HL-60/S4 (cell line): ENCODE measurements at regions not wholly inside any gene's neighbourhood (a gene's known extent, or its start where the extent isn't known, plus 50 kb on each side); places are given as distances from the start of the nearest gene placed in this dataset.

Experiments used
- in situ Hi-C: fragments of 300-500 bp; cut with MboI; formaldehyde crosslinking; loops from 2 replicates; pipeline ENCODE4 v1.14.3; 2022; ENCODE audit warnings: low sequenced_read_pairs

GRCh38 chr3:56876916-56877315 lies 75.2 kb upstream of the ARHGEF3 start:
- in situ Hi-C loops: no loop called here

- in situ Hi-C loops: no loop called here
Observed at GRCh38 chr3:56874269-56874668, 72.5 kb upstream of the ARHGEF3 start.

GRCh38 chr3:56870436-56870835 lies 68.7 kb upstream of the ARHGEF3 start:
- in situ Hi-C loops: no loop called here

GRCh38 chr3:56869157-56869889 lies 67.6 kb upstream of the ARHGEF3 start:
- in situ Hi-C loops: no loop called here

GRCh38 chr3:56868706-56869105 lies 67.0 kb upstream of the ARHGEF3 start:
- in situ Hi-C loops: no loop called here

GRCh38 chr3:56867671-56868070 lies 65.9 kb upstream of the ARHGEF3 start:
- in situ Hi-C loops: no loop called here

- in situ Hi-C loops: no loop called here
Observed at GRCh38 chr3:56864918-56865524, 63.3 kb upstream of the ARHGEF3 start.

GRCh38 chr3:56864090-56864489 lies 62.3 kb upstream of the ARHGEF3 start:
- in situ Hi-C loops: no loop called here

- in situ Hi-C loops: no loop called here
Observed at GRCh38 chr3:56862352-56863062, 60.8 kb upstream of the ARHGEF3 start.

GRCh38 chr3:56861511-56861910 lies 59.8 kb upstream of the ARHGEF3 start:
- in situ Hi-C loops: no loop called here

- in situ Hi-C loops: no loop called here
Observed at GRCh38 chr3:56860939-56861338, 59.2 kb upstream of the ARHGEF3 start.

GRCh38 chr3:56860351-56860750 lies 58.6 kb upstream of the ARHGEF3 start:
- in situ Hi-C loops: no loop called here

GRCh38 chr3:56858331-56858730 lies 56.6 kb upstream of the ARHGEF3 start:
- in situ Hi-C loops: no loop called here

GRCh38 chr3:56857178-56857577 lies 55.4 kb upstream of the ARHGEF3 start:
- in situ Hi-C loops: no loop called here

GRCh38 chr3:56856752-56857151 lies 55.0 kb upstream of the ARHGEF3 start:
- in situ Hi-C loops: no loop called here

- in situ Hi-C loops: no loop called here
Observed at GRCh38 chr3:56855856-56856512, 54.2 kb upstream of the ARHGEF3 start.

GRCh38 chr3:56854856-56855611 lies 53.3 kb upstream of the ARHGEF3 start:
- in situ Hi-C loops: no loop called here

- in situ Hi-C loops: no loop called here
Observed at GRCh38 chr3:56851966-56852884, 50.5 kb upstream of the ARHGEF3 start.
